H1 (cell line): ENCODE measurements at regions not wholly inside any gene's neighbourhood (a gene's known extent, or its start where the extent isn't known, plus 50 kb on each side); places are given as distances from the start of the nearest gene placed in this dataset.

ENCODE experiments used
- CTCF ChIA-PET: fragments of 300-600 bp; sonication (Branson Sonifier 250); formaldehyde crosslinking; loops from one replicate; lab custom pipeline; 2021; ENCODE audit not compliant: partially characterized antibody; lab: Charles Lee
- POLR2A ChIA-PET: fragments of 300-600 bp; sonication (Branson Sonifier 250); formaldehyde crosslinking; loops from one replicate; lab custom pipeline; 2021; ENCODE audit warnings: inconsistent platforms; ENCODE audit not compliant: partially characterized antibody; lab: Charles Lee
- DNase-seq, 2 experiments: peaks; one replicate each; pipeline versions ENCODE4 v3.0.0 to v3.0.0-alpha.2; 2010 to 2022; ENCODE audit warnings: low spot score in 2 of 2, low read depth in 1 of 2, mixed read lengths in 1 of 2
- FAIRE-seq: peaks from 2 replicates; lab custom pipeline; 2011; peaks lifted over from hg19 to GRCh38; lab: Jason Lieb, UNC
- H2AFZ ChIP-seq: 2 replicates; pipeline ENCODE4 v1.8.1; 2012; ENCODE audit warnings: low read length, inconsistent platforms
- H2AK5ac ChIP-seq: 2 replicates; pipeline ENCODE4 v1.6.1; 2013; ENCODE audit warnings: low read depth, low read length
- H2BK120ac ChIP-seq: replicated peaks from 2 replicates; pipeline ENCODE3; 2013; ENCODE audit warnings: low read depth, low read length, inconsistent platforms
- H2BK12ac ChIP-seq: 2 replicates; pipeline ENCODE4 v1.6.1; 2013; ENCODE audit warnings: low read depth, low read length
- H2BK15ac ChIP-seq: 2 replicates; pipeline ENCODE4 v1.6.1; 2013; ENCODE audit warnings: low read length
- H2BK20ac ChIP-seq: 2 replicates; pipeline ENCODE4 v1.6.1; 2013; ENCODE audit warnings: low read length
- H2BK5ac ChIP-seq: 2 replicates; pipeline ENCODE4 v1.6.1; 2013; ENCODE audit warnings: low read depth, low read length
- H3K14ac ChIP-seq: 2 replicates; pipeline ENCODE4 v1.6.1; 2013; ENCODE audit warnings: inconsistent platforms; ENCODE audit not compliant: insufficient read length
- H3K18ac ChIP-seq: 2 replicates; pipeline ENCODE4 v1.6.1; 2013; ENCODE audit warnings: low read length; ENCODE audit errors: extremely low read depth
- H3K23ac ChIP-seq: 2 replicates; pipeline ENCODE4 v1.6.1; 2013; ENCODE audit warnings: inconsistent platforms; ENCODE audit not compliant: insufficient read length
- H3K23me2 ChIP-seq: 2 replicates; pipeline ENCODE4 v1.6.1; 2013; ENCODE audit warnings: low read depth, low read length
- H3K27ac ChIP-seq: 2 replicates; pipeline ENCODE4 v1.6.1; 2011; ENCODE audit warnings: low read depth, low read length, inconsistent platforms
- H3K27me3 ChIP-seq, 4 experiments: replicated peaks in 1 of 4; 1 replicate in 1 of 4; 2 replicates in 3 of 4; pipeline versions ENCODE4 v1.6.1 to v1.8.1; 2011 to 2013; ENCODE audit warnings: low read length in 3 of 4, mild to moderate bottlenecking in 3 of 4, inconsistent platforms in 2 of 4, mixed read lengths in 2 of 4, moderate library complexity in 1 of 4; ENCODE audit not compliant: control insufficient read depth in 3 of 4, insufficient read depth in 3 of 4; ENCODE audit errors: extremely low read depth in 1 of 4
- H3K36me3 ChIP-seq, 4 experiments: 2 replicates each; pipeline versions ENCODE4 v1.6.1 to v1.8.1; 2011 to 2013; ENCODE audit warnings: mild to moderate bottlenecking in 4 of 4, low read length in 3 of 4, moderate library complexity in 2 of 4, control low read depth in 1 of 4, inconsistent platforms in 1 of 4; ENCODE audit not compliant: insufficient read depth in 4 of 4, control insufficient read depth in 2 of 4
- H3K4ac ChIP-seq: replicated peaks from 2 replicates; pipeline ENCODE3; 2013; ENCODE audit warnings: low read length, low read depth, mixed read lengths, inconsistent platforms; ENCODE audit not compliant: insufficient read length
- H3K4me1 ChIP-seq, 4 experiments: replicated peaks in 1 of 4; 1 replicate in 1 of 4; 2 replicates in 3 of 4; pipeline versions ENCODE4 v1.6.1 to v1.8.1; 2011 to 2013; ENCODE audit warnings: low read length in 3 of 4, inconsistent platforms in 2 of 4, mixed read lengths in 1 of 4; ENCODE audit not compliant: insufficient read depth in 4 of 4, control insufficient read depth in 3 of 4
- H3K4me2 ChIP-seq, 2 experiments: 2 replicates each; pipeline versions ENCODE4 v1.6.1 to v1.8.1; 2011 to 2013; ENCODE audit warnings: low read depth in 2 of 2, low read length in 2 of 2, control low read depth in 1 of 2, inconsistent platforms in 1 of 2, mild to moderate bottlenecking in 1 of 2; ENCODE audit not compliant: insufficient read depth in 1 of 2
- H3K4me3 ChIP-seq, 4 experiments: fragments of 200-600, 300-600 bp in 1 of 4; sonication (generic), shearing (Covaris generic), sonication (Bioruptor Twin) in 1 of 4; 2 replicates each; pipeline versions ENCODE4 v1.5.1 to v1.8.1; 2011 to 2016; ENCODE audit warnings: low read length in 4 of 4, low read depth in 3 of 4, control low read depth in 2 of 4, inconsistent platforms in 2 of 4, mild to moderate bottlenecking in 2 of 4, mixed read lengths in 1 of 4, moderate library complexity in 1 of 4; ENCODE audit not compliant: insufficient read depth in 2 of 4; ENCODE audit errors: extremely low read depth in 1 of 4
- H3K56ac ChIP-seq: replicated peaks from 2 replicates; pipeline ENCODE3; 2013; ENCODE audit warnings: low read depth, mild to moderate bottlenecking, mixed read lengths, low read length, inconsistent platforms; ENCODE audit not compliant: insufficient read length
- H3K79me1 ChIP-seq: 2 replicates; pipeline ENCODE4 v1.6.1; 2013; ENCODE audit warnings: low read depth, low read length, control low read depth
- H3K79me2 ChIP-seq, 2 experiments: 2 replicates each; pipeline versions ENCODE4 v1.6.1 to v1.8.1; 2012 to 2013; ENCODE audit warnings: low read length in 2 of 2, mild to moderate bottlenecking in 2 of 2, inconsistent platforms in 1 of 2; ENCODE audit not compliant: insufficient read depth in 2 of 2, control insufficient read depth in 1 of 2
- H3K9ac ChIP-seq, 4 experiments: replicated peaks in 1 of 4; 1 replicate in 1 of 4; 2 replicates in 3 of 4; pipeline versions ENCODE4 v1.6.1 to v1.8.1; 2011 to 2013; ENCODE audit warnings: low read depth in 3 of 4, low read length in 3 of 4, control low read depth in 2 of 4, mild to moderate bottlenecking in 2 of 4, moderate library complexity in 2 of 4, inconsistent platforms in 1 of 4; ENCODE audit errors: extremely low read depth in 1 of 4
- H3K9me3 ChIP-seq, 2 experiments: 2 replicates each; pipeline versions ENCODE4 v1.6.1 to v1.8.1; 2012 to 2013; ENCODE audit warnings: mild to moderate bottlenecking in 2 of 2, moderate library complexity in 2 of 2, control low read depth in 1 of 2, inconsistent platforms in 1 of 2, low read depth in 1 of 2, low read length in 1 of 2, mixed read lengths in 1 of 2; ENCODE audit not compliant: insufficient read depth in 2 of 2
- H4K20me1 ChIP-seq, 2 experiments: replicated peaks in 1 of 2; 2 replicates each; pipeline versions ENCODE3 to v1.8.1; 2011 to 2013; ENCODE audit warnings: inconsistent platforms in 2 of 2, low read length in 2 of 2, mild to moderate bottlenecking in 1 of 2; ENCODE audit not compliant: insufficient read depth in 2 of 2, control insufficient read depth in 1 of 2
- H4K5ac ChIP-seq: 2 replicates; pipeline ENCODE4 v1.6.1; 2013; ENCODE audit warnings: low read length, low read depth, mixed read lengths, inconsistent platforms; ENCODE audit not compliant: insufficient read length
- H4K8ac ChIP-seq: 2 replicates; pipeline ENCODE4 v1.8.0; 2013; ENCODE audit warnings: mild to moderate bottlenecking, moderate library complexity, low read length, inconsistent platforms; ENCODE audit not compliant: insufficient read depth; ENCODE audit errors: extremely low read depth
- H4K91ac ChIP-seq: replicated peaks from 2 replicates; pipeline ENCODE3; 2013; ENCODE audit warnings: low read length, mixed read lengths, inconsistent platforms; ENCODE audit not compliant: insufficient read length
- ASH2L ChIP-seq: fragments of 200-600, 300-600 bp; sonication (generic); IDR thresholded peaks from one replicate; pipeline ENCODE4 v1.7.1; 2017; ENCODE audit warnings: low read length
- BACH1 ChIP-seq: IDR thresholded peaks from 2 replicates; pipeline ENCODE4 v1.6.1; 2012; ENCODE audit warnings: low read length, improper control_type of control experiment
- BRCA1 ChIP-seq: IDR thresholded peaks from 2 replicates; pipeline ENCODE4 v1.6.1; 2012; ENCODE audit warnings: low read depth, low read length, improper control_type of control experiment
- CBX5 ChIP-seq: fragments of 300-800, 300-1000 bp; sonication (generic); IDR thresholded peaks from 2 replicates; pipeline ENCODE4 v1.7.1; 2016; ENCODE audit warnings: antibody characterized with exemption, low read length, low read depth
- CBX8 ChIP-seq: fragments of 300-800, 300-1000 bp; sonication (generic); IDR thresholded peaks from 2 replicates; pipeline ENCODE4 v1.7.1; 2016; ENCODE audit warnings: low read depth, low read length, borderline replicate concordance
- EGR1 ChIP-seq: IDR thresholded peaks from 2 replicates; pipeline ENCODE4 v1.6.1; 2011; ENCODE audit warnings: low read depth, low read length, borderline replicate concordance
- GTF2F1 ChIP-seq: IDR thresholded peaks from 2 replicates; pipeline ENCODE4 v1.6.1; 2012; ENCODE audit warnings: low read depth, low read length, improper control_type of control experiment, borderline replicate concordance
- POLR2A ChIP-seq, 2 experiments: IDR thresholded peaks; 1 replicate in 1 of 2; 2 replicates in 1 of 2; pipeline ENCODE4 v1.6.1; 2011; ENCODE audit warnings: low read depth in 2 of 2, low read length in 2 of 2, mild to moderate bottlenecking in 2 of 2; ENCODE audit errors: control extremely low read depth in 1 of 2
- SP2 ChIP-seq: IDR thresholded peaks from 2 replicates; pipeline ENCODE4 v1.6.1; 2012; ENCODE audit warnings: mild to moderate bottlenecking, low read length, inconsistent platforms
- TAF7 ChIP-seq: optimal IDR thresholded peaks from 2 replicates; pipeline ENCODE3; 2011; ENCODE audit warnings: low read depth, mild to moderate bottlenecking, inconsistent platforms, low read length, moderate library complexity, borderline replicate concordance
- ZNF274 ChIP-seq: IDR thresholded peaks from 2 replicates; pipeline ENCODE4 v1.7.0; 2012; ENCODE audit warnings: low read length, borderline replicate concordance; ENCODE audit errors: extremely low read depth
- whole genome bisulfite sequencing, 2 experiments: shearing (Covaris generic) in 1 of 2; methylation state at CpG; one replicate each; pipeline versions ENCODE4 v1.1.6 to v1.1.7; 2013 to 2015; ENCODE audit warnings: low lambda C conversion rate in 2 of 2, mixed read lengths in 2 of 2, inconsistent platforms in 1 of 2, low coverage in 1 of 2, missing lambda C conversion rate in 1 of 2; ENCODE audit not compliant: insufficient replicate concordance in 2 of 2, insufficient coverage in 1 of 2, insufficient read length in 1 of 2; ENCODE audit errors: extremely low coverage in 1 of 2, missing lambda C conversion rate in 1 of 2; 5-methylcytosine and 5-hydroxymethylcytosine counted together
- TF ChIP-seq, protein P1 (sequence below): IDR thresholded peaks from 2 replicates; pipeline ENCODE4 v1.6.1; 2011; ENCODE audit warnings: low read length, improper control_type of control experiment

DNA sequence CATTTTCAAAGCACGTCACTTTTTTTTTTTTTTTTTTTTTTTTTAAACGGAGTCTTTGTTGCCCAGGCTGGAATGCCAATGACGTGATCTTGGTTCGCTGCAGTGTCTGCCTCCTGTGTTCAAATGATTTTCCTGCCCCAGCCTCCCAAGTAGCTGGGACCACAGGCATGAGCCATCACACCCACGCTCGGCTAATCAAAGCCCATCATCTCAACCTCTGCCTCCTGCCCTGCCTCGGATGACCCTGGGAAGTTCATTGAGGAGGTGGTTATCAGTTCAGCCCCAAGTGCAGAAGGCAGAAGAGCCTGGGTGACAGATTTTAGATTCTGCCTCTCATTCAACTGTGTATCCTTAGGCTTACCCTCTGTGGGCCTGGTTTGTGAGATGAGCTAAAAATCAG lies 484.9 kb upstream of the EEF2KMT start:
- Histone ChIP-seq H2AK5ac (no peak overlapping the region), H3K36me3 (no peaks in the 10 kb centered on the region), H2BK120ac (no peak overlapping the region), H4K5ac (no peak overlapping the region), H3K79me1 (no peaks in the 10 kb centered on the region), H3K14ac (no peak overlapping the region), H3K4me3 (no peak overlapping the region), H3K9ac (no peak overlapping the region), H2AFZ (no peak overlapping the region), H2BK12ac (0 out of 2 replicates have a peak overlapping the region, but pooled peaks have one; percentile 12), H4K91ac (no peak overlapping the region), H3K4me2 (no peak overlapping the region), H2BK15ac (no peak overlapping the region), H3K23ac (no peak overlapping the region), H3K9me3 (no peaks in the 10 kb centered on the region), H3K18ac (no peak overlapping the region), H3K56ac (no peak overlapping the region), H3K4me1 (no peaks in the 10 kb centered on the region; a peak in 3 of 7 replicates), H4K8ac (no peak overlapping the region), H3K79me2 (no peaks in the 10 kb centered on the region), H2BK20ac (no peak overlapping the region), H3K27ac (no peak overlapping the region), H3K4ac (no peak overlapping the region), H3K27me3 (no peaks in the 10 kb centered on the region), H4K20me1 (no peaks in the 10 kb centered on the region), H3K23me2 (no peaks in the 10 kb centered on the region), H2BK5ac (no peak overlapping the region)
- CTCF ChIA-PET: interaction anchor here (0.6 to 1.8 kb wide), 4 partner anchors 31 to 177 kb away, joined by 3 to 11 read pairs (median 4); no protein-coding TSS in a partner anchor
- WGBS, 2 experiments: 80% methylated on average over 5 of the region's 7 CpGs; no CpG with 5 or more reads in 1 of the 2 experiments
- POLR2A ChIA-PET: no interaction called here
- no peak for TF ChIP-seq CBX8
- no peak for TF ChIP-seq BRCA1
- no peak for TF ChIP-seq GTF2F1
- TF ChIP-seq POLR2A (IDR thresholded peaks at IDR 0.05; ENCODE audit: control extremely low read depth in 1 of 2, low read depth in 2 of 2, low read length in 2 of 2): no peak
- TF ChIP-seq ZNF274: no peak
- no peak for TF ChIP-seq BACH1
- TF ChIP-seq CBX5: no peak
- TF ChIP-seq, protein P1, sequence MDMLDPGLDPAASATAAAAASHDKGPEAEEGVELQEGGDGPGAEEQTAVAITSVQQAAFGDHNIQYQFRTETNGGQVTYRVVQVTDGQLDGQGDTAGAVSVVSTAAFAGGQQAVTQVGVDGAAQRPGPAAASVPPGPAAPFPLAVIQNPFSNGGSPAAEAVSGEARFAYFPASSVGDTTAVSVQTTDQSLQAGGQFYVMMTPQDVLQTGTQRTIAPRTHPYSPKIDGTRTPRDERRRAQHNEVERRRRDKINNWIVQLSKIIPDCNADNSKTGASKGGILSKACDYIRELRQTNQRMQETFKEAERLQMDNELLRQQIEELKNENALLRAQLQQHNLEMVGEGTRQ: no peak
- TF ChIP-seq SP2: no peak
- TF ChIP-seq EGR1: no peak
- TF ChIP-seq TAF7: no peak
- TF ChIP-seq ASH2L: no peak
- FAIRE-seq: no peak
- DNase-seq: no peak
